NCI-H2196 treated with DMSO at 0.1 percent for 48 hours (cell line): ENCODE measurements at regions not wholly inside any gene's neighbourhood (a gene's known extent, or its start where the extent isn't known, plus 50 kb on each side); places are given as distances from the start of the nearest gene placed in this dataset.

Experiments used
- DNase-seq: peaks from one replicate; lab custom pipeline; 2025; ENCODE audit not compliant: unreplicated experiment; lab: John Stamatoyannopoulos, UW

DNA sequence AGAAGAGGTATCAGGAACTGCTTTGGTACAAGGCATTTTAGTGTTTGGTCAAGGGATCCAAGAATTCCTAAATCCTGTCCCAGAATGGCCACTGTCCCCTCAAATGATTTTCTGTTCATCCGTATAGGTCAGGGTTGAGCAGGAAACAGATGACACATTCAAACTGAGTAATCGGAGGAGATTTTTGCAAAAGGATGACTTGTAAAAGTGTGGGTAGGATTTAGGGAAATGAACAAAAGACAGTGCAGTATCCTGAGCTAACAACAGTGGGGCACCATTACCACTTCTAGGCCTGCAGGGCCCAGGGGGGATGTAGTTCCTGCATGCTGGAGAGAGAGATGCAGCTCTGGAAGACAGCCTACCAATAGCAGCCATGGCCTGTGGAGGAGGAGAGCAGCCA, 290.1 kb downstream of the ZSWIM6 start:
- DNase-seq, result no peak

DNA sequence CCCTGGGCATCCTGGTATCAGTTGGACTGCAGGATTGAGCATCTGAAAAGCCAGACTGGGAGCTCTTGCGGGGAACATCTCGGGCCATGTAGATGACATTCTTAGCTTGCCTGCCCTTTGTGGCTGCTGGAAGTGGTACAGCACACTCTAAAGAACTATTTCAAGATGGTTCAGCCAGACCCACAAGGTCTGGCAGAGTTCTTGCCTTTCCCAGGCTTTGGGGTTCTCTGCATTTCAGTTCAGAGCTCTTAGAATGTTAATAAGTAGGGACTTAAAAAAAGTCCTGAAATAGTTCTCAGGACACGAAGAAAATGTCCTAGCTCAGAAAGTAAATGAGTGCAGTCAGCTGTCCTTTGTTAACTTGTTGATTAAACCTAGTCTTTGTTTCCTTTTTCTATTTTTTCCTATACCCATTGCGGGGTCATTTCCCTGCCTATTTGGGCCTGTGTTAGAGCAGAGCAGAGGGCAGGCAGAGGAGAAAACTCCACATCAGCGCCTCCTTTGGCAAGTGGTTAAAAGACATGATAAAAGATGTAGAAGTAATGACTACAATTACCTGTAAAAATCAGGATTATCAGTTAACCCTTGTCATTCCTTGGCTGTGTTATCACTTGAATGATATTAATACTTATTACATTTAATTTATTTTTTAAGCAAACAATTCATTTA, 291.5 kb downstream of the ZSWIM6 start:
- no peak for DNase-seq

DNA sequence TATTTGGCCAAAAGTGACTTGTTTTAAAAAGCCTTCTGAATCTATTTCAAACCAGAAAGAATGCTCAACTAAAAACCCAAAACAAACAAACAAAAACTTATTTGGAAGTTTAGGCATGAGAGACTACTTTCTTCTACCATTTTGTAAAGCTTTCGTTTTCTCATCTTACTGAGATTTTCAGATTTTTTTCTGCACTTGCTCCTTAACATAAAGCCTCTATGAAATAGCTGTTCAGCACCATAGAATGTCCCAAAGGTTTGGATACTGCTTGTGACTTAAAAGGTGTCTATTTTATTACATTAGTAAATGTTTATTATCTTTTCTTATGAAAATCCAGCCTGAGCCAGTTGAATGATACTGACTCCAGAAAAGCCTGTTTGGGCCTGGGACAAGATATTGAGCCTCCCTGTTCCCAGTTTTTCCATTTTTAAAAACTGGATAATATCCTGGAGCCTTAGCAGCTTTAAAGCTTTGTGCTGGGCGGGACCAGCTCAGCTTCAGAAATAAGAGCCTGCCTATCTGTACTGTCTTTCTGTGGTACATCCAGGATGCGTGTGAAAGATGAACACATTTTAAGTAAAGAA, 292.6 kb downstream of the ZSWIM6 start:
- no peak for DNase-seq

- no peak for DNase-seq
Measured at GRCh38 chr5:61625137-61625561, 293.1 kb downstream of the ZSWIM6 start.

- no peak for DNase-seq
Measured at GRCh38 chr5:61625681-61626621, 293.9 kb downstream of the ZSWIM6 start.

- DNase-seq, result no peak
Measured at GRCh38 chr5:61626639-61627282, 294.7 kb downstream of the ZSWIM6 start.

DNA sequence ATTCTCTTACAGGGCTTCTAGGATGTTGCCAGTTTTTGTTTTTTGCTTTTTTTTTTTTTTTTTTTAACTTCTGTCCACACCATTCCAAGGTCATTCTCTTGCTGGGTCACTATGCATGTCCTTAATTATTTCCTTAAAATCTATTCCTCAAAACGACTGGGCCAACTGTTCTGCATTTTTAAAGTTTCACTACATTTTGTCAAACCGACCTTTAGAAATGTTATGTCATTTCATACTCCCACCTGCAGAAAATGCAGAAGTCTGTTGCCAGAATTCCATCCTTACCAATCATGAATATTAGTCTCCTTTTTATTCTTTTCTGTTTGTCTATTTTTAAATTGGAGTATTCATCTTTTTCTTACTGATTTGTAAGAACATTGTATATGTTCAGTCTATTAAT, 295.5 kb downstream of the ZSWIM6 start:
- DNase-seq, result no peak

GRCh38 chr5:61630908-61631307, 298.9 kb downstream of the ZSWIM6 start:
- no peak for DNase-seq

- no peak for DNase-seq
Measured at GRCh38 chr5:61631438-61631941, 299.4 kb downstream of the ZSWIM6 start.

DNA sequence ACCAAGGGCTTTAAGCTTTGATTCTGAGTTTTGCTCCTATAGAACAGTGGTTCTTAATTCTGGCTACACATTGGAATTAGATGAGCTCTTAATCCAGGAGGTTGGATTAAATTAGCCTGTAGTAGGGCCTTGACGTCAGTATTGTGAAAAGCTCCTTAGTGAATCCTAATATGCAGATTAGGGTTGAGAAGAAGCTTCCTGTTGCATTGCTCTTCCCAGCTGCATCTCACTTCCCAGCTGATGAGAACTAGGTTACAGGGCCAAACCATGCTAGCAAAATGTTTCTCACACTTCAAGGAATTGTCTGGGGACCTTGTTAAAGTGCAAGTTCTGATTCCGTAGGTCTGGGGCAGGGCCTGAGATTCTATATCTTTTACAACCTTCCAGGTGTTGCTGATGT, 300.0 kb downstream of the ZSWIM6 start:
- no peak for DNase-seq

GRCh38 chr5:61635271-61635670, 303.2 kb downstream of the ZSWIM6 start:
- DNase-seq, result no peak

DNA sequence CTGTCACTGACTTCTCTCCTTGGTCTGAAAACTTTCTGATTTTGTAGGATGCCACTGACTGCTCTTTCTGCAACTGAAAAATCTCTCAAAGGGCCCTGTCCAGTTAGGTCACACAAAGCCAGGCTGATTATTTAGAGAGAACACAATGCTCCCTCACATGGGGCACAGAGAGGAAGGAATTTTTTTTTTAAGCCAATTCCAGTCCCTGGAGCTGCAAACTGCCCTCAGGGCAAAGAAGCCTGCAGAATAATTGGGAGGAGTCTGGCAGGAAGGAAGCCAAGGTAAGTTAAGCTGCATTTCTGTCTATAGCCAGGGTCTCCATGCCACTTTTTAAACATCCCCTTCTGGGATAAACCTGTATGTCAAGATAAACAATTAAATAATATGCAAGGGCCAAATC, 305.5 kb downstream of the ZSWIM6 start:
- DNase-seq, result no peak

DNA sequence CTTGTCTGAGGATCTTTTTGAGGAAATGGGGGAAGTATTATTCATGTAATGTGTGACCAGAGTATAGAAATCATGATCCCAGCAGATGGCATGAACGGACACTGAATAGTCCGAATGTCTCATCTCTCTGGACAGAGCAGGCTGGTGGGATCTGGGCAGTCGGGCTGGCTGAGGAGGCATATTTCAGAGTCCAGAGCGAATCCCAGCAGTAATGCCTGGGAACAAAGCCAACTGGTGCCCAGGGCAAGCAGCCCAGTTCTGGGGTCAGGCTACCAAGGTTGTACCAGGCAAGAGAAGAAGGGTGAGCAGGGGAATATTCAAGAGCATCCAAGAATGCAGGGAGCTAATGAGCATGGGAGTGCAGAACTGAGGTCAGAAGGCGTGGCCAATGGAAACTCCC, 306.4 kb downstream of the ZSWIM6 start:
- no peak for DNase-seq

- DNase-seq, result no peak
Measured at GRCh38 chr5:61640179-61641021, 308.3 kb downstream of the ZSWIM6 start.

GRCh38 chr5:61641748-61642565, 309.9 kb downstream of the ZSWIM6 start:
- DNase-seq, result no peak

- no peak for DNase-seq
Measured at GRCh38 chr5:61647672-61648071, 315.6 kb downstream of the ZSWIM6 start.

DNA sequence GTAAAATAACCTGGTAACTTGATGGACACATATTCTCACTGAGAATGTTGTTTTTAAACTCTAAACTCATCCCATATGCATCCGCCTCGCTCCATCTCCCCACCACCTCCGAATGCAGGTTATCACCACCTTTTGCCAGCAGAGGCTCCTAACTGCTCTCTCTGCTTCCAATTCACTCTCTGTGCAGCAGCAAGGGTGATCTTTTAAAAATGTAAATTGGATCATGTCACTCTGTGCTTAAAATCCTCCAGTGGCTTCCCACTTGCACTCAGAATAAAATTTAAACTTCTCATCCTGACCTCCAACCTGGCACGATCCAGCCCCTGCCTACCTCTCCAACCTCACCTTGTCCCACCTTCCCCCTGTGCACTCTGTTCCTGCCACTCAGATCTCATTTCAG, 317.2 kb downstream of the ZSWIM6 start:
- no peak for DNase-seq

DNA sequence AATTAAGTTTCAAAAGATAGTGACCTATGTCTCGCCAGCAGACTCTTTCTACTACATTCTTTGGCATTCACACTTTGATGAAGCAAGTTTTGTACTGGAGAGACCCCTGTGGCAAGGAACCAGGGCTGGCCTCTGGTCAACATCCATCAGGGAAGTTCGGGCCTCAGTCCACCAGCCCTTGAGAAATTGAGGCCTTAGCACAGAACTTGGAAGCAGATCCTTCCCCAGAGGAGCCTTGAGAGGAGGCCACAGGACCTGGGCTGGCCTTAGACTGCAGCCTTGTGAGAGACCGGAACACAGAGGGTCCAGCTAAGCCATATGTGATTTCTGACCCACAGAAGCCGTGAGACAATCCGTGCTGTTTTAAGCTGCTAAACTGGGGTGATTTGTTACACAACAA, 317.9 kb downstream of the ZSWIM6 start:
- no peak for DNase-seq

- DNase-seq, result no peak
Measured at GRCh38 chr5:61650661-61651060, 318.6 kb downstream of the ZSWIM6 start.

DNA sequence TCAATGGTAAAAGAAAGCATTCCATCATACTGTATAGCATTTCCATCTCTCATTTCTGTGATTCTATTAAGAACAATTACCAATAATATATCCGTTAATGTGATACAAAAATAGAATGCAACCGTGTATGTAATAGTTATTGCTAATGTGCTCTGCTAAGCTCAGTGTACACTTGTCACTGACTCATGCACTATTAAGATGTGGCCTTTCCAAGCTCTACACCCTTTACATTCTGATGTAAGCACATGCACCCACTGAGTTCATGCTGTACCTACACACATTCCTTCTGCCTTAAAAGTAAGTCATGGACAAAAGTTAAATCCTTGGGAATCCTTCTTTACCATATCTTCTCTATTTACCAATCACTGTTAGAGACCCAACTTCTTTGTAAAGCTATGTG, 319.1 kb downstream of the ZSWIM6 start:
- DNase-seq, result no peak
